ENCODE measurements at regions not wholly inside any gene's neighbourhood (a gene's known extent, or its start where the extent isn't known, plus 50 kb on each side); places are given as distances from the start of the nearest gene placed in this dataset.

GRCh38 chr20:52654567-52654966, 317.6 kb upstream of the TSHZ2 start:
- TF ChIP-seq CTCF (IDR thresholded peaks at IDR 0.05), result no peak
- no peak for TF ChIP-seq EP300 (IDR thresholded peaks at IDR 0.05)
- no peak for TF ChIP-seq POLR2AphosphoS5 (IDR thresholded peaks at IDR 0.05)
